ENCODE measurements at regions not wholly inside any gene's neighbourhood (a gene's known extent, or its start where the extent isn't known, plus 50 kb on each side); places are given as distances from the start of the nearest gene placed in this dataset.

GRCh38 chr15:66641485-66642315 is 60.3 kb upstream of the SMAD6 start:
- BruUV-seq (replicated peaks): no TSS peak
- dilution Hi-C loops (cut with MboI; ENCODE audit: extremely low pct_ligation_motif_present, low sequenced_read_pairs): no loop called here
- H3K27me3 ChIP-seq (ENCODE audit: control insufficient read depth in 2 of 2, insufficient read depth in 2 of 2, low read length in 2 of 2): no peaks in the 10 kb centered on the region
- H2AFZ ChIP-seq (ENCODE audit: low read depth, low read length): no peak overlapping the region
- intact Hi-C loops (cut with micrococcal nuclease): no loop called here
- H3K9me1 ChIP-seq (replicated peaks; ENCODE audit: control insufficient read depth, extremely low read depth, insufficient read depth, low read length): no peaks in the 10 kb centered on the region
- no peak for DNase-seq (ENCODE audit: low read depth, low spot score)
- H3K79me2 ChIP-seq (ENCODE audit: control insufficient read depth, insufficient read depth, low read length): no peaks in the 10 kb centered on the region
- peaks cover 44% of the 10 kb centered on the region for H3K4me1 ChIP-seq (ENCODE audit: control insufficient read depth, extremely low read depth, insufficient read depth, low read length)
- H3K9ac ChIP-seq (replicated peaks; ENCODE audit: extremely low read depth, insufficient read depth, low read length): no peak overlapping the region
- H3K9me3 ChIP-seq (replicated peaks; ENCODE audit: control insufficient read depth, insufficient read depth, low read length): no peaks in the 10 kb centered on the region
- TF ChIP-seq JUN (IDR thresholded peaks at IDR 0.05; ENCODE audit: borderline replicate concordance, insufficient read depth, insufficient read length, low read depth) (no peak), POLR2AphosphoS5 (IDR thresholded peaks at IDR 0.05; ENCODE audit: insufficient read depth, low read depth, low read length) (no peak), MYC (IDR thresholded peaks at IDR 0.05; ENCODE audit: low read depth, low read length) (no peak)
- H3K4me3 ChIP-seq (replicated peaks in 1 of 3; ENCODE audit: insufficient read depth in 1 of 3, low read depth in 1 of 3, low read length in 3 of 3): no peak overlapping the region
- H4K20me1 ChIP-seq (replicated peaks; ENCODE audit: control insufficient read depth, extremely low read depth, insufficient read depth, low read length): no peaks in the 10 kb centered on the region
- H3K4me2 ChIP-seq (ENCODE audit: insufficient read depth, low read length): no peak overlapping the region
- no peak for FAIRE-seq
- no peaks in the 10 kb centered on the region for H3K36me3 ChIP-seq (ENCODE audit: control insufficient read depth in 2 of 2, extremely low read depth in 1 of 2, insufficient read depth in 2 of 2, low read length in 2 of 2)
- ChIA-PET CTCF (interaction anchor here (1.1 to 1.4 kb wide), 2 partner anchors 23 to 112 kb away, joined by 4 to 6 read pairs; no protein-coding TSS in a partner anchor), POLR2A (no interaction called here)
- H3K27ac ChIP-seq (ENCODE audit: insufficient read depth, low read depth, low read length): no peak overlapping the region

GRCh38 chr15:66642514-66642913 is 59.5 kb upstream of the SMAD6 start:
- peaks cover 52% of the 10 kb centered on the region for H3K4me1 ChIP-seq (ENCODE audit: control insufficient read depth, extremely low read depth, insufficient read depth, low read length)
- no peaks in the 10 kb centered on the region for H3K79me2 ChIP-seq (ENCODE audit: control insufficient read depth, insufficient read depth, low read length)
- no peaks in the 10 kb centered on the region for H3K36me3 ChIP-seq (ENCODE audit: control insufficient read depth in 2 of 2, extremely low read depth in 1 of 2, insufficient read depth in 2 of 2, low read length in 2 of 2)
- H3K9me1 ChIP-seq (replicated peaks; ENCODE audit: control insufficient read depth, extremely low read depth, insufficient read depth, low read length): no peaks in the 10 kb centered on the region
- CTCF ChIA-PET: interaction anchor here (1.4 kb wide), 1 partner anchor 23 kb away, joined by 6 read pairs; no protein-coding TSS in a partner anchor
- FAIRE-seq (peak; percentile 67), DNase-seq (ENCODE audit: low read depth, low spot score) (no peak)
- no TSS peak for BruUV-seq (replicated peaks)
- no peaks in the 10 kb centered on the region for H4K20me1 ChIP-seq (replicated peaks; ENCODE audit: control insufficient read depth, extremely low read depth, insufficient read depth, low read length)
- no peaks in the 10 kb centered on the region for H3K27me3 ChIP-seq (ENCODE audit: control insufficient read depth in 2 of 2, insufficient read depth in 2 of 2, low read length in 2 of 2)
- peak overlapping the region; percentile 10 for H2AFZ ChIP-seq (ENCODE audit: low read depth, low read length)
- no peak overlapping the region for H3K9ac ChIP-seq (replicated peaks; ENCODE audit: extremely low read depth, insufficient read depth, low read length)
- H3K27ac ChIP-seq (ENCODE audit: insufficient read depth, low read depth, low read length): no peak overlapping the region
- no peak overlapping the region for H3K4me2 ChIP-seq (ENCODE audit: insufficient read depth, low read length)
- dilution Hi-C loops (cut with MboI; ENCODE audit: extremely low pct_ligation_motif_present, low sequenced_read_pairs) (no loop called here), intact Hi-C loops (cut with micrococcal nuclease) (no loop called here)
- no peaks in the 10 kb centered on the region for H3K9me3 ChIP-seq (replicated peaks; ENCODE audit: control insufficient read depth, insufficient read depth, low read length)
- no peak overlapping the region for H3K4me3 ChIP-seq (replicated peaks in 1 of 3; ENCODE audit: insufficient read depth in 1 of 3, low read depth in 1 of 3, low read length in 3 of 3)
- TF ChIP-seq POLR2A (IDR thresholded peaks at IDR 0.05; ENCODE audit: low read depth, low read length) (no peak), MYC (IDR thresholded peaks at IDR 0.05; ENCODE audit: low read depth, low read length) (no peak), POLR2AphosphoS5 (IDR thresholded peaks at IDR 0.05; ENCODE audit: insufficient read depth, low read depth, low read length) (no peak), JUN (IDR thresholded peaks at IDR 0.05; ENCODE audit: borderline replicate concordance, insufficient read depth, insufficient read length, low read depth) (no peak), FOS (IDR thresholded peaks at IDR 0.05; ENCODE audit: borderline replicate concordance, insufficient read depth, low read length) (no peak), GATA2 (IDR thresholded peaks at IDR 0.05; ENCODE audit: insufficient read depth, insufficient read length, low read depth, low read length) (no peak), MAX (IDR thresholded peaks at IDR 0.05; ENCODE audit: insufficient read depth, insufficient read length) (no peak), EZH2 (IDR thresholded peaks at IDR 0.05; ENCODE audit: borderline replicate concordance, low read depth, low read length, severe bottlenecking) (no peak), CTCF (IDR thresholded peaks at IDR 0.05; ENCODE audit: extremely low read depth in 1 of 2, insufficient read depth in 1 of 2, low read depth in 1 of 2, low read length in 2 of 2) (no peak)
- POLR2A ChIA-PET: no interaction called here

Data from endothelial cell of umbilical vein (primary cell).